ENCODE measurements at regions not wholly inside any gene's neighbourhood (a gene's known extent, or its start where the extent isn't known, plus 50 kb on each side); places are given as distances from the start of the nearest gene placed in this dataset.

- no peak for TF ChIP-seq GATA2 (IDR thresholded peaks at IDR 0.05; ENCODE audit: low read depth, low read length)
- no peak for TF ChIP-seq GATA3 (IDR thresholded peaks at IDR 0.05; ENCODE audit: low read depth, low read length)
Measured at GRCh38 chr3:127112796-127113570, 79.9 kb upstream of the PRR23E start.

- no peak for TF ChIP-seq GATA3 (IDR thresholded peaks at IDR 0.05; ENCODE audit: low read depth, low read length)
- no peak for TF ChIP-seq GATA2 (IDR thresholded peaks at IDR 0.05; ENCODE audit: low read depth, low read length)
Measured at GRCh38 chr3:127113571-127113891, 79.4 kb upstream of the PRR23E start.

- no peak for TF ChIP-seq GATA2 (IDR thresholded peaks at IDR 0.05; ENCODE audit: low read depth, low read length)
- no peak for TF ChIP-seq GATA3 (IDR thresholded peaks at IDR 0.05; ENCODE audit: low read depth, low read length)
Measured at GRCh38 chr3:127114337-127115070, 78.4 kb upstream of the PRR23E start.

DNA sequence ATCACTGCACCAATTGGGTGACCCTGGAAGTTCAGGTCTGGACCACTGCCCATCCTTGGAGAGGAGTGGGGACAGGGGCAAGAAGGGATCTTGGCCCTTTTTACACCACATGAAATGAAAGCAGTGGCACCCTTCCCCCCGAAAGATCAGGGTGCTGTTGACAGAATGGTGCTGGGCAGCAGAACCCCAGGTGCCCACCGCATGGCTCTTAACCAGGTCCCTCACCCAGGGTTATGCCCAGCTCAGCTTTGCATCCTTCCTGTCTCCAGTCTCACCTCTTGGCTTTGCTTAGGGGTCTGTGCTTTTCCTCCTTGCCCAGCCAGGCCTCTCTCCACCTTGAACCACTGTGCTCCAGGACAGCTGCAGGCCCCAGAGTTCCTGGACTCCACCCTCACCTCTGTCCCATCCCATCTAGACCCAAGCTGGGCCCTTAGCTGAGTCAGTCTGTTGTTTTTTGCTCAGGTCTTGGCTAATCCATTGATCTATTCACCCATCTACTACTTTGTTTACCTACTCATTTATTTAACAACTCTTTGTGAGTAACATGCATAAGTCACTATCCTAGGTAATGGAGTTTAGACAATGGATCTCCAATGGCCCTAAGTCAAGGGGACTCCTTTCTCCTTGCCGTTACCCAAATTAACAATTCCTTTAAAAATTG lies 77.1 kb upstream of the PRR23E start:
- TF ChIP-seq GATA3 (IDR thresholded peaks at IDR 0.05; ENCODE audit: low read depth, low read length) (no peak), GATA2 (IDR thresholded peaks at IDR 0.05; ENCODE audit: low read depth, low read length) (no peak)

GRCh38 chr3:127118366-127118765 lies 74.6 kb upstream of the PRR23E start:
- TF ChIP-seq GATA3 (IDR thresholded peaks at IDR 0.05; ENCODE audit: low read depth, low read length): no peak
- TF ChIP-seq GATA2 (IDR thresholded peaks at IDR 0.05; ENCODE audit: low read depth, low read length): no peak

GRCh38 chr3:127119693-127120464 lies 73.1 kb upstream of the PRR23E start:
- TF ChIP-seq GATA2 (IDR thresholded peaks at IDR 0.05; ENCODE audit: low read depth, low read length) (no peak), GATA3 (IDR thresholded peaks at IDR 0.05; ENCODE audit: low read depth, low read length) (no peak)

DNA sequence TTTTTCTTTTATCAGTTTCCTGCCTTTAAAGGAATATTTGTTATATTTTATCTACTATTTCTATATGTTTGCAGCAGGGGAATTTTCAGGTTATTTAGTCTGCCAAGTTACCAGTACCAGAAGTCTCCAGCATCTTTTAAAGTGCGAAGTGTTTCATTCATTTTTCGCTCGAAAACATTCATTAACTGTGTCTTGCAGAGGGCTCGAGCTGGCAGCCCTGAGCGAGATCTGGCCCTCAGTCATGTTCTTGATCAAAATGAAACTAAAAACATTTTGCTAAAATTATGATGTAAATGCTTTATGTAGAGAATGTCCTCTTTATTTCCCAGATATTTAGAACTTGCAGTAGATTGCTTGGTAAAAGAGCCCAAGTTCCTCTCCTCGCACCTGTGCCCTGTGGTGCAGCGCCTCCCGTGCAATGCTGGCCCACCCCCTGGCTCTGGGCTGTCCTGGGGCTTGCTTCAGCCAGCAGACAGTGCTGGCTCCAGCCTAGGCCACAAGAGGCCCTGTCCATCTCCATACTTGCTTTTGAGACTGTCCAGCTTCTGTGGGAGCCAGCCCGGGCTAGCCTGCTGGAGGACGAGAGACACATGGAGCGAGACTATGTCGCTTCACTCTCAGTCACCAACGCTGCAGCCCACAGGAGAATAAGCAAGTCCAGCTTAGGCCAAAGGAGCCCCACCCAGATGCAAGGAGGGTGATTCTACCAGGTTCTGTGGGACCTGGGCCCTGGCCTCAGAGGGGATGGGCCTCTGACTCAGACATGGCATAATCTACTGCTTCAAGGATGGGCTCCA lies 71.9 kb upstream of the PRR23E start:
- no peak for TF ChIP-seq GATA3 (IDR thresholded peaks at IDR 0.05; ENCODE audit: low read depth, low read length)
- no peak for TF ChIP-seq GATA2 (IDR thresholded peaks at IDR 0.05; ENCODE audit: low read depth, low read length)

GRCh38 chr3:127121885-127122284 lies 71.0 kb upstream of the PRR23E start:
- no peak for TF ChIP-seq GATA2 (IDR thresholded peaks at IDR 0.05; ENCODE audit: low read depth, low read length)
- TF ChIP-seq GATA3 (IDR thresholded peaks at IDR 0.05; ENCODE audit: low read depth, low read length): no peak

- TF ChIP-seq GATA3 (IDR thresholded peaks at IDR 0.05; ENCODE audit: low read depth, low read length) (no peak), GATA2 (IDR thresholded peaks at IDR 0.05; ENCODE audit: low read depth, low read length) (no peak)
Measured at GRCh38 chr3:127123533-127123932, 69.4 kb upstream of the PRR23E start.

GRCh38 chr3:127124120-127124519 lies 68.8 kb upstream of the PRR23E start:
- TF ChIP-seq GATA3 (IDR thresholded peaks at IDR 0.05; ENCODE audit: low read depth, low read length) (no peak), GATA2 (IDR thresholded peaks at IDR 0.05; ENCODE audit: low read depth, low read length) (no peak)

- TF ChIP-seq GATA2 (IDR thresholded peaks at IDR 0.05; ENCODE audit: low read depth, low read length): no peak
- no peak for TF ChIP-seq GATA3 (IDR thresholded peaks at IDR 0.05; ENCODE audit: low read depth, low read length)
Measured at GRCh38 chr3:127131424-127132170, 61.3 kb upstream of the PRR23E start.

GRCh38 chr3:127132876-127133275 lies 60.1 kb upstream of the PRR23E start:
- no peak for TF ChIP-seq GATA2 (IDR thresholded peaks at IDR 0.05; ENCODE audit: low read depth, low read length)
- TF ChIP-seq GATA3 (IDR thresholded peaks at IDR 0.05; ENCODE audit: low read depth, low read length): no peak

- no peak for TF ChIP-seq GATA3 (IDR thresholded peaks at IDR 0.05; ENCODE audit: low read depth, low read length)
Measured at GRCh38 chr3:127133971-127134370, 59.0 kb upstream of the PRR23E start.
